ENCODE measurements at regions not wholly inside any gene's neighbourhood (a gene's known extent, or its start where the extent isn't known, plus 50 kb on each side); places are given as distances from the start of the nearest gene placed in this dataset.

GRCh38 chr14:44036248-44036647 lies 470.8 kb downstream of the FSCB start:
- WGBS (ENCODE audit: insufficient coverage) = no CpG with 5 or more reads among the region's 1 CpG
- Histone ChIP-seq H3K36me3 (ENCODE audit: control insufficient read depth, insufficient read depth, low read length) (no peaks in the 10 kb centered on the region), H3K4me1 (ENCODE audit: control insufficient read depth, insufficient read depth, low read length) (no peaks in the 10 kb centered on the region), H3K27me3 (ENCODE audit: control insufficient read depth, insufficient read depth, low read length) (no peaks in the 10 kb centered on the region), H3K27ac (ENCODE audit: low read length) (no peak overlapping the region), H3K4me3 (ENCODE audit: low read length) (no peak overlapping the region), H3K9me3 (replicated peaks; ENCODE audit: control insufficient read depth, low read depth, low read length) (peaks cover 7% of the 10 kb centered on the region)
- DNase-seq = no peak

GRCh38 chr14:44035707-44036106 lies 471.4 kb downstream of the FSCB start:
- Histone ChIP-seq H3K36me3 (ENCODE audit: control insufficient read depth, insufficient read depth, low read length) (no peaks in the 10 kb centered on the region), H3K27me3 (ENCODE audit: control insufficient read depth, insufficient read depth, low read length) (no peaks in the 10 kb centered on the region), H3K4me1 (ENCODE audit: control insufficient read depth, insufficient read depth, low read length) (no peaks in the 10 kb centered on the region), H3K9me3 (replicated peaks; ENCODE audit: control insufficient read depth, low read depth, low read length) (peaks cover 7% of the 10 kb centered on the region), H3K4me3 (ENCODE audit: low read length) (no peak overlapping the region), H3K27ac (ENCODE audit: low read length) (no peak overlapping the region)
- WGBS (ENCODE audit: insufficient coverage) = no CpG with 5 or more reads among the region's 2 CpGs
- no peak for DNase-seq

- no CpG with 5 or more reads among the region's 4 CpGs for WGBS (ENCODE audit: insufficient coverage)
- H3K27ac ChIP-seq (ENCODE audit: low read length) = no peak overlapping the region
Measured at GRCh38 chr14:44030831-44031383, 476.2 kb downstream of the FSCB start.

GRCh38 chr14:44029933-44030332 lies 477.1 kb downstream of the FSCB start:
- Histone ChIP-seq H3K36me3 (ENCODE audit: control insufficient read depth, insufficient read depth, low read length) (no peaks in the 10 kb centered on the region), H3K4me1 (ENCODE audit: control insufficient read depth, insufficient read depth, low read length) (no peaks in the 10 kb centered on the region), H3K9me3 (replicated peaks; ENCODE audit: control insufficient read depth, low read depth, low read length) (no peaks in the 10 kb centered on the region), H3K27me3 (ENCODE audit: control insufficient read depth, insufficient read depth, low read length) (no peaks in the 10 kb centered on the region), H3K4me3 (ENCODE audit: low read length) (no peak overlapping the region), H3K27ac (ENCODE audit: low read length) (no peak overlapping the region)
- DNase-seq = peak; percentile 59

More at GRCh38 chr14:44030831-44031383, 476.2 kb downstream of the FSCB start:
- no peaks in the 10 kb centered on the region for H3K36me3 ChIP-seq (ENCODE audit: control insufficient read depth, insufficient read depth, low read length)
- DNase-seq = peak; percentile 1
- no peaks in the 10 kb centered on the region for H3K27me3 ChIP-seq (ENCODE audit: control insufficient read depth, insufficient read depth, low read length)
- no peaks in the 10 kb centered on the region for H3K4me1 ChIP-seq (ENCODE audit: control insufficient read depth, insufficient read depth, low read length)
- no peak overlapping the region for H3K4me3 ChIP-seq (ENCODE audit: low read length)
- no peaks in the 10 kb centered on the region for H3K9me3 ChIP-seq (replicated peaks; ENCODE audit: control insufficient read depth, low read depth, low read length)

- Histone ChIP-seq H3K27ac (ENCODE audit: low read length) (no peak overlapping the region), H3K27me3 (ENCODE audit: control insufficient read depth, insufficient read depth, low read length) (no peaks in the 10 kb centered on the region), H3K4me1 (ENCODE audit: control insufficient read depth, insufficient read depth, low read length) (no peaks in the 10 kb centered on the region), H3K36me3 (ENCODE audit: control insufficient read depth, insufficient read depth, low read length) (no peaks in the 10 kb centered on the region), H3K4me3 (ENCODE audit: low read length) (no peak overlapping the region), H3K9me3 (replicated peaks; ENCODE audit: control insufficient read depth, low read depth, low read length) (no peaks in the 10 kb centered on the region)
- DNase-seq = peak; percentile 49
- no CpG with 5 or more reads among the region's 3 CpGs for WGBS (ENCODE audit: insufficient coverage)
Measured at GRCh38 chr14:44027397-44027796, 479.7 kb downstream of the FSCB start.

GRCh38 chr14:44010595-44010994 lies 496.5 kb downstream of the FSCB start:
- H3K4me3 ChIP-seq (ENCODE audit: low read length) = no peak overlapping the region
- H3K36me3 ChIP-seq (ENCODE audit: control insufficient read depth, insufficient read depth, low read length) = no peaks in the 10 kb centered on the region
- no peak overlapping the region for H3K27ac ChIP-seq (ENCODE audit: low read length)
- no peaks in the 10 kb centered on the region for H3K9me3 ChIP-seq (replicated peaks; ENCODE audit: control insufficient read depth, low read depth, low read length)
- H3K27me3 ChIP-seq (ENCODE audit: control insufficient read depth, insufficient read depth, low read length) = no peaks in the 10 kb centered on the region
- no peaks in the 10 kb centered on the region for H3K4me1 ChIP-seq (ENCODE audit: control insufficient read depth, insufficient read depth, low read length)
- DNase-seq = no peak

- Histone ChIP-seq H3K4me3 (ENCODE audit: low read length) (no peak overlapping the region), H3K4me1 (ENCODE audit: control insufficient read depth, insufficient read depth, low read length) (no peaks in the 10 kb centered on the region), H3K27me3 (ENCODE audit: control insufficient read depth, insufficient read depth, low read length) (no peaks in the 10 kb centered on the region), H3K36me3 (ENCODE audit: control insufficient read depth, insufficient read depth, low read length) (no peaks in the 10 kb centered on the region), H3K27ac (ENCODE audit: low read length) (no peak overlapping the region), H3K9me3 (replicated peaks; ENCODE audit: control insufficient read depth, low read depth, low read length) (no peaks in the 10 kb centered on the region)
- WGBS (ENCODE audit: insufficient coverage) = no CpG with 5 or more reads among the region's 3 CpGs
- DNase-seq = no peak
Measured at GRCh38 chr14:44010071-44010470, 497.0 kb downstream of the FSCB start.

- Histone ChIP-seq H3K27ac (ENCODE audit: low read length) (no peak overlapping the region), H3K9me3 (replicated peaks; ENCODE audit: control insufficient read depth, low read depth, low read length) (no peaks in the 10 kb centered on the region), H3K27me3 (ENCODE audit: control insufficient read depth, insufficient read depth, low read length) (no peaks in the 10 kb centered on the region), H3K4me3 (ENCODE audit: low read length) (no peak overlapping the region), H3K4me1 (ENCODE audit: control insufficient read depth, insufficient read depth, low read length) (no peaks in the 10 kb centered on the region), H3K36me3 (ENCODE audit: control insufficient read depth, insufficient read depth, low read length) (no peaks in the 10 kb centered on the region)
- DNase-seq = no peak
- no CpG with 5 or more reads among the region's 1 CpG for WGBS (ENCODE audit: insufficient coverage)
Measured at GRCh38 chr14:44009642-44010041, 497.4 kb downstream of the FSCB start.

- no peak overlapping the region for H3K4me3 ChIP-seq (ENCODE audit: low read length)
- no peaks in the 10 kb centered on the region for H3K36me3 ChIP-seq (ENCODE audit: control insufficient read depth, insufficient read depth, low read length)
- no peaks in the 10 kb centered on the region for H3K27me3 ChIP-seq (ENCODE audit: control insufficient read depth, insufficient read depth, low read length)
- no peak for DNase-seq
- no peak overlapping the region for H3K27ac ChIP-seq (ENCODE audit: low read length)
- H3K4me1 ChIP-seq (ENCODE audit: control insufficient read depth, insufficient read depth, low read length) = no peaks in the 10 kb centered on the region
- no peaks in the 10 kb centered on the region for H3K9me3 ChIP-seq (replicated peaks; ENCODE audit: control insufficient read depth, low read depth, low read length)
Measured at GRCh38 chr14:43988989-43989388, 518.1 kb downstream of the FSCB start.

- H3K4me3 ChIP-seq (ENCODE audit: low read length) = no peak overlapping the region
- no CpG with 5 or more reads among the region's 8 CpGs for WGBS (ENCODE audit: insufficient coverage)
- no peak overlapping the region for H3K27ac ChIP-seq (ENCODE audit: low read length)
- H3K27me3 ChIP-seq (ENCODE audit: control insufficient read depth, insufficient read depth, low read length) = no peaks in the 10 kb centered on the region
- H3K9me3 ChIP-seq (replicated peaks; ENCODE audit: control insufficient read depth, low read depth, low read length) = peaks cover 2% of the 10 kb centered on the region
- no peaks in the 10 kb centered on the region for H3K36me3 ChIP-seq (ENCODE audit: control insufficient read depth, insufficient read depth, low read length)
- no peaks in the 10 kb centered on the region for H3K4me1 ChIP-seq (ENCODE audit: control insufficient read depth, insufficient read depth, low read length)
- peak; percentile 4 for DNase-seq
Measured at GRCh38 chr14:43983721-43984120, 523.4 kb downstream of the FSCB start.

- no peak overlapping the region for H3K27ac ChIP-seq (ENCODE audit: low read length)
- H3K4me3 ChIP-seq (ENCODE audit: low read length) = no peak overlapping the region
- DNase-seq = no peak
- no peaks in the 10 kb centered on the region for H3K27me3 ChIP-seq (ENCODE audit: control insufficient read depth, insufficient read depth, low read length)
- no peaks in the 10 kb centered on the region for H3K36me3 ChIP-seq (ENCODE audit: control insufficient read depth, insufficient read depth, low read length)
- WGBS (ENCODE audit: insufficient coverage) = no CpG with 5 or more reads among the region's 3 CpGs
- no peaks in the 10 kb centered on the region for H3K4me1 ChIP-seq (ENCODE audit: control insufficient read depth, insufficient read depth, low read length)
- H3K9me3 ChIP-seq (replicated peaks; ENCODE audit: control insufficient read depth, low read depth, low read length) = peaks cover 2% of the 10 kb centered on the region
Measured at GRCh38 chr14:43981135-43981768, 525.8 kb downstream of the FSCB start.
